Endothelial cell of umbilical vein (primary cell): ENCODE measurements at regions not wholly inside any gene's neighbourhood (a gene's known extent, or its start where the extent isn't known, plus 50 kb on each side); places are given as distances from the start of the nearest gene placed in this dataset.

Experiments
- BruUV-seq: library from RNA; stranded (reverse); fragments of 400-500 nt; replicated peaks from 2 replicates; lab custom pipeline; 2021; lab: Mats Ljungman, UMichigan
- CTCF ChIA-PET: fragments of 300-600, 350-600 bp; sonication (Branson Sonifier 250); formaldehyde crosslinking; loops from one replicate; lab custom pipeline; 2021; ENCODE audit warnings: antibody characterized with exemption, inconsistent platforms; lab: Charles Lee
- POLR2A ChIA-PET: fragments of 300-600, 350-600 bp; sonication (Branson Sonifier 250); formaldehyde crosslinking; loops from one replicate; lab custom pipeline; 2021; ENCODE audit warnings: antibody characterized with exemption, inconsistent platforms; lab: Charles Lee
- DNase-seq: peaks from one replicate; pipeline ENCODE4 v3.0.0-alpha.2; 2011; ENCODE audit warnings: low read depth, low spot score
- FAIRE-seq: peaks from 2 replicates; lab custom pipeline; 2011; peaks lifted over from hg19 to GRCh38; lab: Jason Lieb, UNC
- H2AFZ ChIP-seq: 2 replicates; pipeline ENCODE4 v1.6.0; 2012; ENCODE audit warnings: low read depth, low read length, control low read depth, inconsistent platforms
- H3K27ac ChIP-seq: 2 replicates; pipeline ENCODE4 v1.5.1; 2011; ENCODE audit warnings: low read depth, mild to moderate bottlenecking, control low read depth, low read length, moderate library complexity; ENCODE audit not compliant: insufficient read depth
- H3K27me3 ChIP-seq, 2 experiments: 2 replicates each; pipeline versions ENCODE4 v1.6.0 to v1.6.1; 2011; ENCODE audit warnings: low read length in 2 of 2, mixed read lengths in 1 of 2; ENCODE audit not compliant: control insufficient read depth in 2 of 2, insufficient read depth in 2 of 2
- H3K36me3 ChIP-seq, 2 experiments: 2 replicates in 1 of 2; 3 replicates in 1 of 2; pipeline ENCODE4 v1.5.1; 2011; ENCODE audit warnings: low read length in 2 of 2, mild to moderate bottlenecking in 1 of 2, moderate library complexity in 1 of 2; ENCODE audit not compliant: control insufficient read depth in 2 of 2, insufficient read depth in 2 of 2; ENCODE audit errors: extremely low read depth in 1 of 2
- H3K4me1 ChIP-seq: 3 replicates; pipeline ENCODE4 v1.5.1; 2011; ENCODE audit warnings: mild to moderate bottlenecking, low read length; ENCODE audit not compliant: control insufficient read depth, insufficient read depth; ENCODE audit errors: extremely low read depth
- H3K4me2 ChIP-seq: 2 replicates; pipeline ENCODE4 v1.6.1; 2011; ENCODE audit warnings: low read length, control low read depth, mixed read lengths; ENCODE audit not compliant: insufficient read depth
- H3K4me3 ChIP-seq, 3 experiments: fragments of 200-600 bp in 1 of 3; sonication (generic), shearing (Covaris generic) in 1 of 3; replicated peaks in 1 of 3; 2 replicates each; pipeline ENCODE4 v1.5.1; 2011 to 2016; ENCODE audit warnings: control low read depth in 3 of 3, low read length in 3 of 3, mild to moderate bottlenecking in 2 of 3, inconsistent platforms in 1 of 3, low read depth in 1 of 3, moderate library complexity in 1 of 3; ENCODE audit not compliant: insufficient read depth in 1 of 3
- H3K79me2 ChIP-seq: 2 replicates; pipeline ENCODE4 v1.6.0; 2012; ENCODE audit warnings: low read length, inconsistent platforms; ENCODE audit not compliant: control insufficient read depth, insufficient read depth
- H3K9ac ChIP-seq: replicated peaks from 2 replicates; pipeline ENCODE3; 2011; ENCODE audit warnings: low read length, control low read depth; ENCODE audit not compliant: insufficient read depth; ENCODE audit errors: extremely low read depth
- H3K9me1 ChIP-seq: replicated peaks from 3 replicates; pipeline ENCODE4 v1.6.0; 2011; ENCODE audit warnings: mild to moderate bottlenecking, low read length; ENCODE audit not compliant: control insufficient read depth, insufficient read depth; ENCODE audit errors: extremely low read depth
- H3K9me3 ChIP-seq: replicated peaks from 2 replicates; pipeline ENCODE4 v1.5.1; 2012; ENCODE audit warnings: low read length, inconsistent platforms; ENCODE audit not compliant: control insufficient read depth, insufficient read depth
- H4K20me1 ChIP-seq: replicated peaks from 2 replicates; pipeline ENCODE3; 2011; ENCODE audit warnings: mild to moderate bottlenecking, low read length; ENCODE audit not compliant: control insufficient read depth, insufficient read depth; ENCODE audit errors: extremely low read depth
- EZH2 ChIP-seq: IDR thresholded peaks from 2 replicates; pipeline ENCODE4 v1.6.1; 2012; ENCODE audit warnings: borderline replicate concordance, low read depth, mild to moderate bottlenecking, moderate library complexity, low read length, inconsistent platforms; ENCODE audit not compliant: severe bottlenecking
- FOS ChIP-seq: IDR thresholded peaks from 2 replicates; pipeline ENCODE4 v1.6.1; 2011; ENCODE audit warnings: mild to moderate bottlenecking, low read length, moderate library complexity, borderline replicate concordance; ENCODE audit not compliant: insufficient read depth
- GATA2 ChIP-seq: IDR thresholded peaks from 2 replicates; pipeline ENCODE4 v1.7.0; 2011; ENCODE audit warnings: low read depth, mild to moderate bottlenecking, moderate library complexity, mixed read lengths, low read length; ENCODE audit not compliant: insufficient read length, insufficient read depth
- JUN ChIP-seq: IDR thresholded peaks from 2 replicates; pipeline ENCODE4 v1.6.1; 2011; ENCODE audit warnings: borderline replicate concordance, low read depth; ENCODE audit not compliant: insufficient read length, insufficient read depth
- MYC ChIP-seq: IDR thresholded peaks from one replicate; pipeline ENCODE4 v1.6.1; 2011; ENCODE audit warnings: mild to moderate bottlenecking, low read depth, low read length
- POLR2A ChIP-seq: IDR thresholded peaks from 2 replicates; pipeline ENCODE4 v1.6.1; 2012; ENCODE audit warnings: low read depth, mild to moderate bottlenecking, control low read depth, low read length
- POLR2AphosphoS5 ChIP-seq: IDR thresholded peaks from 2 replicates; pipeline ENCODE4 v1.6.1; 2012; ENCODE audit warnings: low read depth, mild to moderate bottlenecking, control low read depth, low read length, moderate library complexity; ENCODE audit not compliant: insufficient read depth
- dilution Hi-C: fragments of 300-500 bp; cut with MboI; formaldehyde crosslinking; loops from one replicate; pipeline ENCODE4 v1.15.0; 2019; ENCODE audit warnings: low sequenced_read_pairs; ENCODE audit not compliant: extremely low pct_ligation_motif_present
- intact Hi-C: fragments of 100-400 bp; cut with micrococcal nuclease; formaldehyde crosslinking; loops from one replicate; pipeline ENCODE4 v1.10.0; 2022
- TF ChIP-seq, protein P1 (sequence below), 2 donors: IDR thresholded peaks; 1 replicate in 1 of 2; 2 replicates in 1 of 2; pipeline ENCODE4 v1.5.1; 2011; ENCODE audit warnings: low read length in 2 of 2, mild to moderate bottlenecking in 2 of 2, moderate library complexity in 2 of 2, control low read depth in 1 of 2, inconsistent platforms in 1 of 2, low read depth in 1 of 2; ENCODE audit not compliant: insufficient read depth in 1 of 2; ENCODE audit errors: extremely low read depth in 1 of 2

DNA sequence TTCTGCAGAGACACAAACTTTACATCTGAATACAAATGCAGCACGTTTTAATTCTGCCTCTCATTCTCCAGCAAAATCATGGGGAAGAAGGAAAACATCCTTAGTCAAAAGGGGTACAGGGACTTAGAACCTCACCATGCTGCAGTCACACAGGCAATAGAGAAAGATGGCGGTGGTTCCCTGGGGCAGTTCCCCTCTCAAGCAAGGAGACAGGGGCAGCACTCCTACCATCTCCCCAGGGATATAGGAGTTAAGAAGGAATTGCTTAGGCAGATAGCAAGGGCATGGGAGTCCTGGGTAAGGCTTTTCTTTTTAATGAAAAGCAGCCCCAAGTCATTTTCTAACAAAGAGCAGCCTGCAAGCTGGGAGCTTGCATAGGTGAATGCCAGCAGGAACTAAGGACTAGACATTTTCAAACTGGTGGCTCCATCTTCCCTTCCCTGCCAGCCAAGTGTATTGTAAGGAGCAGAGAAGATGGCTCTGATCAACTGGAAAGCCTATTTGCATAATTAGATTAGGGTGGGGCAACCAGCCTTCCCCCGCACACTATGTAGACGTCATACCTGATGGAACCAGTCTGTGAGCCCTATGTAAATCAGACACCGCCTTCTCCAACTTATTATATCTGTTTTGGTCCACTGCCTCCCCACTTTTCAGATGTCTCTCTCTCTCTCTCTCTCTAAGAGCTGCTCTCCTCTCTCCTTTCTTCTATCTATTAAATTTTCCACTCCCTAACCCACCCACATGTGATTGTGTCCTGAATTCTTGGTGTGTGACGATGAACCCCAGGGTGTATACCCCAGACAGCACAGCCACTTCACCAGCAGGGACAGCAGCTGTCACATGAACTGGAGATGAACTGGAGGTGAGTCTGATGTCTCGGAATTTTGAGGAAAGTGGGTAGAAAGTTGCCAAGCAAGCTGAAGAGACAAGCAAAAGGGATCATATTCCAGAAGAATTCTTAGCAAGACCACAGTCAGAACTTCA lies 514.5 kb downstream of the IRS2 start:
- ChIA-PET CTCF (interaction anchor here (2.0 kb wide), 1 partner anchor 126 kb away, joined by 5 read pairs; no protein-coding TSS in a partner anchor), POLR2A (no interaction called here)
- H3K27ac ChIP-seq = no peak overlapping the region
- H3K9ac ChIP-seq = no peak overlapping the region
- FAIRE-seq = no peak
- no peaks in the 10 kb centered on the region for H3K9me1 ChIP-seq
- no peaks in the 10 kb centered on the region for H3K79me2 ChIP-seq
- no peak overlapping the region for H2AFZ ChIP-seq
- no peaks in the 10 kb centered on the region for H3K9me3 ChIP-seq
- dilution Hi-C loops (no loop called here), intact Hi-C loops (loop anchor here (2.0 to 10.0 kb wide), 2 partner anchors 15 to 513 kb away; partner anchors contain the start of gene IRS2)
- H3K36me3 ChIP-seq = no peaks in the 10 kb centered on the region
- no peak overlapping the region for H3K4me2 ChIP-seq
- peaks cover 27% of the 10 kb centered on the region for H3K4me1 ChIP-seq
- no peak overlapping the region for H3K4me3 ChIP-seq
- BruUV-seq = no TSS peak
- no peaks in the 10 kb centered on the region for H3K27me3 ChIP-seq
- H4K20me1 ChIP-seq = no peaks in the 10 kb centered on the region
- TF ChIP-seq POLR2AphosphoS5 (no peak), POLR2A (no peak), GATA2 (no peak), EZH2 (no peak), JUN (no peak), FOS (no peak), MYC (no peak)
- TF ChIP-seq, protein P1, sequence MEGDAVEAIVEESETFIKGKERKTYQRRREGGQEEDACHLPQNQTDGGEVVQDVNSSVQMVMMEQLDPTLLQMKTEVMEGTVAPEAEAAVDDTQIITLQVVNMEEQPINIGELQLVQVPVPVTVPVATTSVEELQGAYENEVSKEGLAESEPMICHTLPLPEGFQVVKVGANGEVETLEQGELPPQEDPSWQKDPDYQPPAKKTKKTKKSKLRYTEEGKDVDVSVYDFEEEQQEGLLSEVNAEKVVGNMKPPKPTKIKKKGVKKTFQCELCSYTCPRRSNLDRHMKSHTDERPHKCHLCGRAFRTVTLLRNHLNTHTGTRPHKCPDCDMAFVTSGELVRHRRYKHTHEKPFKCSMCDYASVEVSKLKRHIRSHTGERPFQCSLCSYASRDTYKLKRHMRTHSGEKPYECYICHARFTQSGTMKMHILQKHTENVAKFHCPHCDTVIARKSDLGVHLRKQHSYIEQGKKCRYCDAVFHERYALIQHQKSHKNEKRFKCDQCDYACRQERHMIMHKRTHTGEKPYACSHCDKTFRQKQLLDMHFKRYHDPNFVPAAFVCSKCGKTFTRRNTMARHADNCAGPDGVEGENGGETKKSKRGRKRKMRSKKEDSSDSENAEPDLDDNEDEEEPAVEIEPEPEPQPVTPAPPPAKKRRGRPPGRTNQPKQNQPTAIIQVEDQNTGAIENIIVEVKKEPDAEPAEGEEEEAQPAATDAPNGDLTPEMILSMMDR (IDR thresholded peaks at IDR 0.05; ENCODE audit: extremely low read depth in 1 of 2, insufficient read depth in 1 of 2, low read depth in 1 of 2, low read length in 2 of 2) = no peak
- no peak for DNase-seq
